K562 (cell line): ENCODE measurements at regions not wholly inside any gene's neighbourhood (a gene's known extent, or its start where the extent isn't known, plus 50 kb on each side); places are given as distances from the start of the nearest gene placed in this dataset.

ENCODE experiments used
- DIDO1 ChIP-seq: fragments of 450-650 bp; IDR thresholded peaks from 2 replicates; pipeline ENCODE4 v1.6.1; 2016; ENCODE audit warnings: low read depth, missing biosample characterization, missing genetic modification characterization
- DPF2 ChIP-seq: fragments of 450-650 bp; IDR thresholded peaks from 2 replicates; pipeline ENCODE4 v1.6.1; 2016
- JUN ChIP-seq, 2 experiments: sonication (generic) in 1 of 2; formaldehyde crosslinking in 1 of 2; IDR thresholded peaks; 2 replicates each; pipeline versions ENCODE4 v1.6.1 to v1.8.0; 2012 to 2022; ENCODE audit warnings: borderline replicate concordance in 2 of 2, mild to moderate bottlenecking in 2 of 2, improper control_type of control experiment in 1 of 2, low read depth in 1 of 2, low read length in 1 of 2, missing genetic modification reagents in 1 of 2
- POLR2A ChIP-seq: fragments of 450-650 bp; conservative IDR thresholded peaks from 2 replicates; pipeline ENCODE4 v1.6.1; 2016
- RCOR1 ChIP-seq, 2 experiments: IDR thresholded peaks; 2 replicates each; pipeline ENCODE4 v1.6.1; 2012; ENCODE audit warnings: low read depth in 2 of 2, low read length in 2 of 2, borderline replicate concordance in 1 of 2, improper control_type of control experiment in 1 of 2
- SRSF1 ChIP-seq: fragments of 200-400 bp; formaldehyde crosslinking; IDR thresholded peaks from 2 replicates; pipeline ENCODE4 v1.6.1; 2017; ENCODE audit warnings: mild to moderate bottlenecking, low read depth, low read length, moderate library complexity
- U2AF2 ChIP-seq: fragments of 200-400 bp; formaldehyde crosslinking; optimal IDR thresholded peaks from 2 replicates; pipeline ENCODE3; 2017; ENCODE audit warnings: low read depth, mild to moderate bottlenecking, low read length
- ZC3H4 ChIP-seq: sonication (generic); formaldehyde crosslinking; IDR thresholded peaks from 2 replicates; pipeline ENCODE4 v1.9.0; 2021; ENCODE audit warnings: missing genetic modification reagents, borderline replicate concordance
- ZNF644 ChIP-seq: fragments of 200-800 bp; sonication (Bioruptor generic); IDR thresholded peaks from 2 replicates; pipeline ENCODE4 v1.6.1; 2016; ENCODE audit warnings: low read depth, missing genetic modification characterization, missing compliant biosample characterization
- TF ChIP-seq, protein P1 (sequence below), 2 experiments: IDR thresholded peaks; 2 replicates each; pipeline ENCODE4 v1.6.1; 2012; ENCODE audit warnings: improper control_type of control experiment in 2 of 2, low read depth in 2 of 2, low read length in 2 of 2, borderline replicate concordance in 1 of 2

DNA sequence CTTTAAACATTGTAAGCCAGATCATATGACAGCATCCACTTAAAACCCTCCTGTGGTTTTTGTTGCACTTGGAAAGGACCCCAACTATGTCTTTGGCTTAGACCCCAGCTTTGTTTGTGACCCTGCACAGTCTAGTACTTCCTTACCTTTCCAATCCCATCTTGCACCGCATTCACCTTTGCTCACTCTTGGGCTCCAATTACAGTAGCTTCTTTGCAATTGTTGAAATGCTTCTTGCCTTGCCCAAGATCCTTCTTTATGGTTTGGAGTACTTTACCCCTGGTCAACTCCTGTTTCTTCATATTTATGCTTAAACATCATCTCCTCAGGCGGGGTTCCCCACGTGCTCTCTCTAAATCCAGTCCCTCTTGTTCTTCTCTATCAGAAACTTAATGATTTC is 162.6 kb downstream of the PTEN start:
- TF ChIP-seq, protein P1, sequence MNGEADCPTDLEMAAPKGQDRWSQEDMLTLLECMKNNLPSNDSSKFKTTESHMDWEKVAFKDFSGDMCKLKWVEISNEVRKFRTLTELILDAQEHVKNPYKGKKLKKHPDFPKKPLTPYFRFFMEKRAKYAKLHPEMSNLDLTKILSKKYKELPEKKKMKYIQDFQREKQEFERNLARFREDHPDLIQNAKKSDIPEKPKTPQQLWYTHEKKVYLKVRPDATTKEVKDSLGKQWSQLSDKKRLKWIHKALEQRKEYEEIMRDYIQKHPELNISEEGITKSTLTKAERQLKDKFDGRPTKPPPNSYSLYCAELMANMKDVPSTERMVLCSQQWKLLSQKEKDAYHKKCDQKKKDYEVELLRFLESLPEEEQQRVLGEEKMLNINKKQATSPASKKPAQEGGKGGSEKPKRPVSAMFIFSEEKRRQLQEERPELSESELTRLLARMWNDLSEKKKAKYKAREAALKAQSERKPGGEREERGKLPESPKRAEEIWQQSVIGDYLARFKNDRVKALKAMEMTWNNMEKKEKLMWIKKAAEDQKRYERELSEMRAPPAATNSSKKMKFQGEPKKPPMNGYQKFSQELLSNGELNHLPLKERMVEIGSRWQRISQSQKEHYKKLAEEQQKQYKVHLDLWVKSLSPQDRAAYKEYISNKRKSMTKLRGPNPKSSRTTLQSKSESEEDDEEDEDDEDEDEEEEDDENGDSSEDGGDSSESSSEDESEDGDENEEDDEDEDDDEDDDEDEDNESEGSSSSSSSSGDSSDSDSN (IDR thresholded peaks at IDR 0.05; ENCODE audit: borderline replicate concordance in 1 of 2, low read depth in 2 of 2, low read length in 2 of 2): no peak
- TF ChIP-seq ZC3H4 (CRISPR knock-in tag) (no peak), POLR2A (no peak), DIDO1 (no peak), DPF2 (no peak), U2AF2 (no peak), RCOR1 (IDR thresholded peaks at IDR 0.05; ENCODE audit: borderline replicate concordance in 1 of 2, low read depth in 2 of 2, low read length in 2 of 2) (no peak), ZNF644 (no peak), SRSF1 (no peak), JUN (IDR thresholded peaks at IDR 0.05; ENCODE audit: borderline replicate concordance, low read depth, low read length) (no peak), JUN (CRISPR knock-in tag; IDR thresholded peaks at IDR 0.05; ENCODE audit: borderline replicate concordance) (no peak)
